K562 (cell line): ENCODE measurements at regions not wholly inside any gene's neighbourhood (a gene's known extent, or its start where the extent isn't known, plus 50 kb on each side); places are given as distances from the start of the nearest gene placed in this dataset.

Experiments used
- ATAC-seq: fragments of 200-7000 bp; cut with Tn5 transposase; 3 replicates; pipeline ENCODE4 v1.9.1; 2020; ENCODE audit warnings: moderate library complexity
- BruUV-seq: library from RNA; stranded (reverse); fragments of 400-500 nt; replicated peaks from 2 replicates; lab custom pipeline; 2021; lab: Mats Ljungman, UMichigan
- CTCF ChIA-PET: fragments of 300-600 bp; formaldehyde crosslinking; extraction: SDS; loops from one replicate; lab custom pipeline; 2021; ENCODE audit warnings: low intra/inter-chr PET ratio; lab: Yijun Ruan, JAX
- POLR2A ChIA-PET: fragments of 300-600, 350-650 bp; sonication (Branson Sonifier 250); formaldehyde crosslinking; extraction: SDS; loops from one replicate; lab custom pipeline; 2021; ENCODE audit warnings: antibody characterized with exemption, inconsistent platforms; lab: Yijun Ruan, JAX
- DNase-seq, 4 experiments: peaks; one replicate each; pipeline versions ENCODE4 v3.0.0 to v3.0.0-alpha.2; 2011 to 2018; ENCODE audit warnings: low spot score in 3 of 4, mixed read lengths in 3 of 4; ENCODE audit errors: extremely low read depth in 1 of 4
- FAIRE-seq: peaks from 2 replicates; lab custom pipeline; 2011; peaks lifted over from hg19 to GRCh38; lab: Jason Lieb, UNC
- H2AFZ ChIP-seq: 2 replicates; pipeline ENCODE4 v1.6.0; 2011; ENCODE audit warnings: low read depth, low read length, control low read depth, inconsistent platforms
- H3K27ac ChIP-seq: fragments of 200-600 bp; 3 replicates; pipeline ENCODE4 v1.8.0; 2011; ENCODE audit warnings: low read depth, mild to moderate bottlenecking, control low read depth, inconsistent platforms, low read length, moderate library complexity, mixed read lengths; ENCODE audit errors: extremely low read depth
- H3K27me3 ChIP-seq, 2 experiments: fragments of 300-600 bp in 1 of 2; 2 replicates in 1 of 2; 3 replicates in 1 of 2; pipeline versions ENCODE4 v1.6.0 to v1.8.0; 2011; ENCODE audit warnings: inconsistent platforms in 2 of 2, low read length in 2 of 2, mild to moderate bottlenecking in 1 of 2, mixed read lengths in 1 of 2, moderate library complexity in 1 of 2; ENCODE audit not compliant: control insufficient read depth in 2 of 2, insufficient read depth in 2 of 2
- H3K36me3 ChIP-seq: fragments of 300-600 bp; 3 replicates; pipeline ENCODE4 v1.8.0; 2011; ENCODE audit warnings: mild to moderate bottlenecking, low read length, inconsistent platforms; ENCODE audit not compliant: control insufficient read depth, insufficient read depth
- H3K4me1 ChIP-seq, 2 experiments: fragments of 200-600 bp in 1 of 2; replicated peaks in 1 of 2; 2 replicates in 1 of 2; 3 replicates in 1 of 2; pipeline versions ENCODE4 v1.5.1 to v1.8.0; 2011; ENCODE audit warnings: inconsistent platforms in 2 of 2, low read length in 2 of 2, mild to moderate bottlenecking in 1 of 2, mixed read lengths in 1 of 2, moderate library complexity in 1 of 2; ENCODE audit not compliant: control insufficient read depth in 2 of 2, insufficient read depth in 2 of 2
- H3K4me2 ChIP-seq: 2 replicates; pipeline ENCODE4 v1.6.1; 2011; ENCODE audit warnings: low read length, control low read depth, inconsistent platforms, mixed read lengths; ENCODE audit not compliant: insufficient read depth
- H3K4me3 ChIP-seq: fragments of 200-600 bp; sonication (generic), shearing (Covaris generic); 2 replicates; pipeline ENCODE4 v1.5.1; 2016; ENCODE audit warnings: control low read depth, inconsistent platforms
- H3K79me2 ChIP-seq: fragments of 200-600 bp; 3 replicates; pipeline ENCODE4 v1.8.0; 2011; ENCODE audit warnings: low read length, inconsistent platforms; ENCODE audit not compliant: control insufficient read depth, insufficient read depth
- H3K9ac ChIP-seq, 2 experiments: 2 replicates each; pipeline versions ENCODE4 v1.6.0 to v1.6.1; 2011; ENCODE audit warnings: low read depth in 2 of 2, low read length in 2 of 2, control low read depth in 1 of 2, inconsistent platforms in 1 of 2, mild to moderate bottlenecking in 1 of 2, mixed read lengths in 1 of 2; ENCODE audit not compliant: insufficient read depth in 1 of 2
- H3K9me1 ChIP-seq: one replicate; pipeline ENCODE4 v1.6.0; 2011; ENCODE audit warnings: inconsistent platforms, mild to moderate bottlenecking, low read length, moderate library complexity; ENCODE audit not compliant: control insufficient read depth, insufficient read depth
- H3K9me3 ChIP-seq: replicated peaks from 2 replicates; pipeline ENCODE4 v1.5.1; 2011; ENCODE audit warnings: low read depth, low read length, inconsistent platforms; ENCODE audit not compliant: control insufficient read depth, insufficient read depth
- H4K20me1 ChIP-seq: replicated peaks from 2 replicates; pipeline ENCODE4 v1.6.1; 2011; ENCODE audit warnings: low read length, inconsistent platforms, mixed read lengths; ENCODE audit not compliant: control insufficient read depth, insufficient read depth
- BRF1 ChIP-seq: IDR thresholded peaks from 3 replicates; pipeline ENCODE4 v1.6.1; 2011; ENCODE audit warnings: borderline replicate concordance, mild to moderate bottlenecking; ENCODE audit not compliant: insufficient read length; ENCODE audit errors: extremely low read depth
- CTBP1 ChIP-seq: fragments of 450-650 bp; IDR thresholded peaks from 2 replicates; pipeline ENCODE4 v1.6.1; 2016; ENCODE audit warnings: borderline replicate concordance
- E4F1 ChIP-seq: fragments of 250-450 bp; sonication (Bioruptor Pico); IDR thresholded peaks from 2 replicates; pipeline ENCODE4 v1.5.0; 2021; ENCODE audit warnings: mild to moderate bottlenecking, borderline replicate concordance
- HDAC8 ChIP-seq: fragments of 450-650 bp; IDR thresholded peaks from 2 replicates; pipeline ENCODE4 v1.6.1; 2016; ENCODE audit warnings: mild to moderate bottlenecking, missing genetic modification characterization, moderate library complexity, missing compliant biosample characterization
- HOMEZ ChIP-seq: fragments of 250-450 bp; sonication (Bioruptor Pico); IDR thresholded peaks from 2 replicates; pipeline ENCODE4 v1.4.0; 2020; ENCODE audit warnings: mild to moderate bottlenecking, moderate library complexity
- MEIS2 ChIP-seq: fragments of 450-650 bp; IDR thresholded peaks from 2 replicates; pipeline ENCODE4 v1.6.1; 2014; ENCODE audit warnings: mild to moderate bottlenecking; ENCODE audit not compliant: partially characterized antibody
- MTF1 ChIP-seq: fragments of 250-450 bp; sonication (Bioruptor Pico); IDR thresholded peaks from 2 replicates; pipeline ENCODE4 v1.9.0; 2021; ENCODE audit warnings: moderate library complexity, mild to moderate bottlenecking, inconsistent platforms, borderline replicate concordance
- MXD1 ChIP-seq: fragments of 250-450 bp; sonication (Bioruptor Pico); IDR thresholded peaks from 2 replicates; pipeline ENCODE4 v1.8.0; 2021; ENCODE audit warnings: borderline replicate concordance, mild to moderate bottlenecking, moderate library complexity; ENCODE audit not compliant: poor library complexity, severe bottlenecking
- NEUROD1 ChIP-seq: fragments of 150-350 bp; IDR thresholded peaks from 2 replicates; pipeline ENCODE4 v1.6.1; 2014; ENCODE audit warnings: borderline replicate concordance, low read length, low read depth; ENCODE audit not compliant: partially characterized antibody
- POLR2H ChIP-seq: IDR thresholded peaks from 2 replicates; pipeline ENCODE4 v1.6.1; 2016; ENCODE audit warnings: missing genetic modification characterization, low read depth, mild to moderate bottlenecking, control low read depth, missing compliant biosample characterization, moderate library complexity
- SMAD4 ChIP-seq: fragments of 250-450 bp; sonication (Bioruptor Pico); conservative IDR thresholded peaks from 2 replicates; pipeline ENCODE4 v1.8.0; 2021; ENCODE audit warnings: inconsistent platforms, mild to moderate bottlenecking, moderate library complexity
- TSC22D4 ChIP-seq: fragments of 450-650 bp; IDR thresholded peaks from 2 replicates; pipeline ENCODE4 v1.6.1; 2016; ENCODE audit warnings: missing genetic modification characterization, missing biosample characterization, control low read depth
- ZFP30 ChIP-seq: fragments of 250-450 bp; sonication (Bioruptor Pico); IDR thresholded peaks from 2 replicates; pipeline ENCODE4 v1.8.0; 2022; ENCODE audit warnings: moderate library complexity, mild to moderate bottlenecking, inconsistent platforms, borderline replicate concordance
- WGBS: fragments of 100-300 bp; shearing (Covaris generic); methylation state at CpG from one replicate; pipeline ENCODE4 v1.1.6; 2016; ENCODE audit warnings: low coverage, mixed read lengths; ENCODE audit not compliant: insufficient coverage; ENCODE audit errors: missing lambda C conversion rate; 5-methylcytosine and 5-hydroxymethylcytosine counted together
- in situ Hi-C: fragments of 300-500 bp; cut with MboI; formaldehyde crosslinking; loops from 4 replicates; pipeline ENCODE4 v1.15.0; 2018; ENCODE audit warnings: inconsistent platforms, mixed read lengths
- intact Hi-C: fragments of 100-400 bp; cut with micrococcal nuclease; formaldehyde crosslinking; loops from 2 replicates; pipeline ENCODE4 v1.14.2; 2022

- 5% methylated on average over 1 of the region's 1 CpG for WGBS
- Histone ChIP-seq H3K36me3 (no peaks in the 10 kb centered on the region), H2AFZ (no peak overlapping the region), H3K27me3 (no peaks in the 10 kb centered on the region), H3K4me2 (no peak overlapping the region), H3K9me3 (no peaks in the 10 kb centered on the region), H3K4me3 (no peak overlapping the region), H3K9ac (no peak overlapping the region), H3K79me2 (no peaks in the 10 kb centered on the region), H3K9me1 (no peaks in the 10 kb centered on the region), H3K27ac (no peak overlapping the region), H4K20me1 (no peaks in the 10 kb centered on the region), H3K4me1 (no peaks in the 10 kb centered on the region)
- POLR2A ChIA-PET: no interaction called here
- BruUV-seq: no TSS peak
- in situ Hi-C loops (no loop called here), intact Hi-C loops (no loop called here)
- CTCF ChIA-PET: no interaction called here
- FAIRE-seq: no peak
- DNase-seq: no peak
- no peak for ATAC-seq
- TF ChIP-seq TSC22D4 (no peak), MTF1 (CRISPR knock-in tag) (no peak), MEIS2 (no peak), ZFP30 (CRISPR knock-in tag) (no peak), E4F1 (CRISPR knock-in tag) (no peak), CTBP1 (no peak), HDAC8 (no peak), POLR2H (tag) (no peak), SMAD4 (no peak), MXD1 (no peak), NEUROD1 (no peak), HOMEZ (no peak), BRF1 (no peak)
Measured at GRCh38 chr1:188194916-188195315, 1366.2 kb downstream of the PLA2G4A start.
